BJ (cell line): ENCODE measurements at regions not wholly inside any gene's neighbourhood (a gene's known extent, or its start where the extent isn't known, plus 50 kb on each side); places are given as distances from the start of the nearest gene placed in this dataset.

ENCODE experiments used
- CTCF ChIA-PET: fragments of 350-600 bp; formaldehyde crosslinking; extraction: SDS; loops from one replicate; lab custom pipeline; 2021; ENCODE audit warnings: antibody characterized with exemption, inconsistent platforms; lab: Yijun Ruan, JAX
- POLR2A ChIA-PET: fragments of 300-600 bp; sonication (Branson Sonifier 250); formaldehyde crosslinking; extraction: SDS; loops from one replicate; lab custom pipeline; 2021; ENCODE audit warnings: antibody characterized with exemption; lab: Charles Lee
- DNase-seq: peaks from one replicate; pipeline ENCODE4 v3.0.0-alpha.2; 2011; ENCODE audit warnings: low read depth
- H3K27me3 ChIP-seq: 2 replicates; pipeline ENCODE4 v1.6.0; 2011; ENCODE audit warnings: low read length; ENCODE audit not compliant: control insufficient read depth, insufficient read depth
- H3K36me3 ChIP-seq: 2 replicates; pipeline ENCODE4 v1.5.1; 2011; ENCODE audit warnings: low read length; ENCODE audit not compliant: control insufficient read depth, insufficient read depth
- H3K4me3 ChIP-seq: 2 replicates; pipeline ENCODE4 v1.5.1; 2011; ENCODE audit warnings: low read depth, mild to moderate bottlenecking, control low read depth, low read length
- CTCF ChIP-seq: IDR thresholded peaks from 2 replicates; pipeline ENCODE4 v1.5.1; 2011; ENCODE audit warnings: low read depth, mild to moderate bottlenecking, control low read depth, inconsistent platforms, low read length, moderate library complexity; ENCODE audit not compliant: insufficient read depth

- no peak for TF ChIP-seq CTCF
- CTCF ChIA-PET = no interaction called here
- H3K36me3 ChIP-seq = no peaks in the 10 kb centered on the region
- no peak overlapping the region for H3K4me3 ChIP-seq
- POLR2A ChIA-PET = no interaction called here
- DNase-seq = no peak
- no peaks in the 10 kb centered on the region for H3K27me3 ChIP-seq
Measured at GRCh38 chr6:19443411-19443810, 393.8 kb upstream of the ID4 start.

- DNase-seq = no peak
- no peak overlapping the region for H3K4me3 ChIP-seq
- TF ChIP-seq CTCF = no peak
- ChIA-PET POLR2A (no interaction called here), CTCF (no interaction called here)
- no peaks in the 10 kb centered on the region for H3K27me3 ChIP-seq
- no peaks in the 10 kb centered on the region for H3K36me3 ChIP-seq
Measured at GRCh38 chr6:19444041-19444440, 393.1 kb upstream of the ID4 start.

- H3K27me3 ChIP-seq = no peaks in the 10 kb centered on the region
- POLR2A ChIA-PET = no interaction called here
- no peak for DNase-seq
- TF ChIP-seq CTCF = no peak
- H3K4me3 ChIP-seq = no peak overlapping the region
- CTCF ChIA-PET = no interaction called here
- no peaks in the 10 kb centered on the region for H3K36me3 ChIP-seq
Measured at GRCh38 chr6:19444481-19444880, 392.7 kb upstream of the ID4 start.

- TF ChIP-seq CTCF = no peak
- Histone ChIP-seq H3K4me3 (no peak overlapping the region), H3K27me3 (no peaks in the 10 kb centered on the region), H3K36me3 (no peaks in the 10 kb centered on the region)
- ChIA-PET POLR2A (no interaction called here), CTCF (interaction anchor here (1.2 kb wide), 1 partner anchor 17 kb away, joined by 3 read pairs; no protein-coding TSS in a partner anchor)
- no peak for DNase-seq
Measured at GRCh38 chr6:19446570-19446969, 390.6 kb upstream of the ID4 start.

GRCh38 chr6:19450651-19451050, 386.5 kb upstream of the ID4 start:
- CTCF ChIA-PET = no interaction called here
- TF ChIP-seq CTCF = no peak
- POLR2A ChIA-PET = no interaction called here

More at GRCh38 chr6:19450651-19451050, 386.5 kb upstream of the ID4 start:
- no peaks in the 10 kb centered on the region for H3K36me3 ChIP-seq
- DNase-seq = no peak
- no peaks in the 10 kb centered on the region for H3K27me3 ChIP-seq
- no peak overlapping the region for H3K4me3 ChIP-seq
